ENCODE measurements at regions not wholly inside any gene's neighbourhood (a gene's known extent, or its start where the extent isn't known, plus 50 kb on each side); places are given as distances from the start of the nearest gene placed in this dataset.
"Not testable (repeated sequence)": the region's sequence is repeated elsewhere in the genome, so short reads cannot be mapped to it uniquely, and the experiment has no call there.

GRCh38 chr21:6077358-6077757 lies 4444.0 kb upstream of the TPTE start:
- not testable (repeated sequence) for H3K27me3 ChIP-seq (ENCODE audit: control insufficient read depth, insufficient read depth, low read length); DNase-seq (ENCODE audit: low read depth in 4 of 6, low spot score in 6 of 6); H3K4me3 ChIP-seq (ENCODE audit: low read depth, low read length); H3K27ac ChIP-seq (ENCODE audit: low read depth, low read length); H3K9me3 ChIP-seq (ENCODE audit: control insufficient read depth, insufficient read depth, low read length); H3K36me3 ChIP-seq (ENCODE audit: control insufficient read depth, insufficient read depth, low read length); H3K4me1 ChIP-seq (ENCODE audit: control insufficient read depth, insufficient read depth, low read length)
- no CpG with 5 or more reads among the region's 12 CpGs for WGBS (ENCODE audit: insufficient coverage)

GRCh38 chr21:6078902-6079301 lies 4442.5 kb upstream of the TPTE start:
- not testable (repeated sequence) for DNase-seq (ENCODE audit: low read depth in 4 of 6, low spot score in 6 of 6); H3K27ac ChIP-seq (ENCODE audit: low read depth, low read length); H3K27me3 ChIP-seq (ENCODE audit: control insufficient read depth, insufficient read depth, low read length); H3K4me3 ChIP-seq (ENCODE audit: low read depth, low read length); H3K36me3 ChIP-seq (ENCODE audit: control insufficient read depth, insufficient read depth, low read length); H3K9me3 ChIP-seq (ENCODE audit: control insufficient read depth, insufficient read depth, low read length); H3K4me1 ChIP-seq (ENCODE audit: control insufficient read depth, insufficient read depth, low read length)
- WGBS (ENCODE audit: insufficient coverage): no CpG with 5 or more reads among the region's 12 CpGs

- H3K4me3 ChIP-seq (ENCODE audit: low read depth, low read length); H3K36me3 ChIP-seq (ENCODE audit: control insufficient read depth, insufficient read depth, low read length); DNase-seq (ENCODE audit: low read depth in 4 of 6, low spot score in 6 of 6); H3K27me3 ChIP-seq (ENCODE audit: control insufficient read depth, insufficient read depth, low read length); H3K4me1 ChIP-seq (ENCODE audit: control insufficient read depth, insufficient read depth, low read length); H3K27ac ChIP-seq (ENCODE audit: low read depth, low read length); H3K9me3 ChIP-seq (ENCODE audit: control insufficient read depth, insufficient read depth, low read length): not testable (repeated sequence)
- WGBS (ENCODE audit: insufficient coverage): no CpG with 5 or more reads among the region's 34 CpGs
Measured at GRCh38 chr21:6080941-6081655, 4440.3 kb upstream of the TPTE start.

GRCh38 chr21:6082166-6082565 lies 4439.2 kb upstream of the TPTE start:
- H3K9me3 ChIP-seq (ENCODE audit: control insufficient read depth, insufficient read depth, low read length); H3K4me1 ChIP-seq (ENCODE audit: control insufficient read depth, insufficient read depth, low read length); H3K4me3 ChIP-seq (ENCODE audit: low read depth, low read length); DNase-seq (ENCODE audit: low read depth in 4 of 6, low spot score in 6 of 6); H3K27ac ChIP-seq (ENCODE audit: low read depth, low read length); H3K36me3 ChIP-seq (ENCODE audit: control insufficient read depth, insufficient read depth, low read length); H3K27me3 ChIP-seq (ENCODE audit: control insufficient read depth, insufficient read depth, low read length): not testable (repeated sequence)
- no CpG with 5 or more reads among the region's 12 CpGs for WGBS (ENCODE audit: insufficient coverage)

- not testable (repeated sequence) for H3K4me3 ChIP-seq (ENCODE audit: low read depth, low read length); H3K4me1 ChIP-seq (ENCODE audit: control insufficient read depth, insufficient read depth, low read length); H3K27me3 ChIP-seq (ENCODE audit: control insufficient read depth, insufficient read depth, low read length); H3K9me3 ChIP-seq (ENCODE audit: control insufficient read depth, insufficient read depth, low read length); DNase-seq (ENCODE audit: low read depth in 4 of 6, low spot score in 6 of 6); H3K36me3 ChIP-seq (ENCODE audit: control insufficient read depth, insufficient read depth, low read length); H3K27ac ChIP-seq (ENCODE audit: low read depth, low read length)
- no CpG with 5 or more reads among the region's 10 CpGs for WGBS (ENCODE audit: insufficient coverage)
Measured at GRCh38 chr21:6083574-6084120, 4437.7 kb upstream of the TPTE start.

GRCh38 chr21:6086038-6086437 lies 4435.3 kb upstream of the TPTE start:
- not testable (repeated sequence) for DNase-seq (ENCODE audit: low read depth in 4 of 6, low spot score in 6 of 6); H3K4me3 ChIP-seq (ENCODE audit: low read depth, low read length); H3K36me3 ChIP-seq (ENCODE audit: control insufficient read depth, insufficient read depth, low read length); H3K9me3 ChIP-seq (ENCODE audit: control insufficient read depth, insufficient read depth, low read length); H3K4me1 ChIP-seq (ENCODE audit: control insufficient read depth, insufficient read depth, low read length); H3K27me3 ChIP-seq (ENCODE audit: control insufficient read depth, insufficient read depth, low read length); H3K27ac ChIP-seq (ENCODE audit: low read depth, low read length)
- no CpG with 5 or more reads among the region's 20 CpGs for whole genome bisulfite sequencing (ENCODE audit: insufficient coverage)

GRCh38 chr21:6087579-6088178 lies 4433.7 kb upstream of the TPTE start:
- H3K27me3 ChIP-seq (ENCODE audit: control insufficient read depth, insufficient read depth, low read length); H3K4me1 ChIP-seq (ENCODE audit: control insufficient read depth, insufficient read depth, low read length); DNase-seq (ENCODE audit: low read depth in 4 of 6, low spot score in 6 of 6); H3K36me3 ChIP-seq (ENCODE audit: control insufficient read depth, insufficient read depth, low read length); H3K27ac ChIP-seq (ENCODE audit: low read depth, low read length); H3K9me3 ChIP-seq (ENCODE audit: control insufficient read depth, insufficient read depth, low read length); H3K4me3 ChIP-seq (ENCODE audit: low read depth, low read length): not testable (repeated sequence)
- no CpG with 5 or more reads among the region's 24 CpGs for WGBS (ENCODE audit: insufficient coverage)

GRCh38 chr21:6090286-6090908 lies 4431.0 kb upstream of the TPTE start:
- H3K9me3 ChIP-seq (ENCODE audit: control insufficient read depth, insufficient read depth, low read length); H3K4me3 ChIP-seq (ENCODE audit: low read depth, low read length); H3K27me3 ChIP-seq (ENCODE audit: control insufficient read depth, insufficient read depth, low read length); H3K36me3 ChIP-seq (ENCODE audit: control insufficient read depth, insufficient read depth, low read length); DNase-seq (ENCODE audit: low read depth in 4 of 6, low spot score in 6 of 6); H3K4me1 ChIP-seq (ENCODE audit: control insufficient read depth, insufficient read depth, low read length); H3K27ac ChIP-seq (ENCODE audit: low read depth, low read length): not testable (repeated sequence)
- no CpG with 5 or more reads among the region's 24 CpGs for WGBS (ENCODE audit: insufficient coverage)

- H3K27me3 ChIP-seq (ENCODE audit: control insufficient read depth, insufficient read depth, low read length); H3K36me3 ChIP-seq (ENCODE audit: control insufficient read depth, insufficient read depth, low read length); H3K4me3 ChIP-seq (ENCODE audit: low read depth, low read length); H3K9me3 ChIP-seq (ENCODE audit: control insufficient read depth, insufficient read depth, low read length); H3K27ac ChIP-seq (ENCODE audit: low read depth, low read length); H3K4me1 ChIP-seq (ENCODE audit: control insufficient read depth, insufficient read depth, low read length); DNase-seq (ENCODE audit: low read depth in 4 of 6, low spot score in 6 of 6): not testable (repeated sequence)
- WGBS (ENCODE audit: insufficient coverage): no CpG with 5 or more reads among the region's 36 CpGs
Measured at GRCh38 chr21:6091335-6092027, 4429.9 kb upstream of the TPTE start.

Data from spinal cord (tissue), 9 donors.